HG02678 (cell line): ENCODE measurements at regions not wholly inside any gene's neighbourhood (a gene's known extent, or its start where the extent isn't known, plus 50 kb on each side); places are given as distances from the start of the nearest gene placed in this dataset.

Experiments used
- ATAC-seq: cut with Tn5 transposase; IDR thresholded peaks from one replicate; pipeline ENCODE4 v1.9.1; 2021; ENCODE audit warnings: mild to moderate bottlenecking, moderate library complexity; ENCODE audit not compliant: unreplicated experiment

DNA sequence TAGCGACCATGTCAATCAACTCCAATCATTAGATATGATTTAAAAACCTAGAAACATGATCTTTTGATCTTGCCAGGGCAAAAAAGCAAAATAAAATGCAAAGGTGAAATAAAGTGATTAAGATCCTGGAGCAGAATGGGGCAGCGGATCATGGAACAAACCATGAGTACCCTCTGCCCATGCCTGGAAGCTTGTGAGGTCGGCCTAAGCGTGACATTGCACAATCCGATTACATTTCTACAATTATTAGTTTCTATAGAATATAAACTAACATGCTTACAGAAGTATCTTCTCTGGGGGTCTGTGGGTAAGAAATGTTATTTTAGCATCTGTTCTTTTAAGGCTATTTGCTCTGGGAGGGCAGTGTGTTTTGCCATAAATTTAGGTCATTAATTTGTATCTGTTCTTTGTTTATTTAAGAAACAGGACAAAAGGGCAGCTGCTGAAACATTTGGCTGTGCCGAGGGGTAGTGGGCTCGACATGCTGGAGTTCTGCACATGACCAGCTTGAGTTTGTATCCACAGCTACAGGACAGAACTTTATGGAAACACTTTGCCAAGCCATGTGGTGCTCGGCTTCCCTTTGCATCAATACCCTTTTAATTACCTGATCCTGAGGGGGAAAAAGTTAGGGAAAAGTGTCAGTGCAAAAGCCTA is 55.9 kb downstream of the ZBTB18 start:
- no peak for ATAC-seq

DNA sequence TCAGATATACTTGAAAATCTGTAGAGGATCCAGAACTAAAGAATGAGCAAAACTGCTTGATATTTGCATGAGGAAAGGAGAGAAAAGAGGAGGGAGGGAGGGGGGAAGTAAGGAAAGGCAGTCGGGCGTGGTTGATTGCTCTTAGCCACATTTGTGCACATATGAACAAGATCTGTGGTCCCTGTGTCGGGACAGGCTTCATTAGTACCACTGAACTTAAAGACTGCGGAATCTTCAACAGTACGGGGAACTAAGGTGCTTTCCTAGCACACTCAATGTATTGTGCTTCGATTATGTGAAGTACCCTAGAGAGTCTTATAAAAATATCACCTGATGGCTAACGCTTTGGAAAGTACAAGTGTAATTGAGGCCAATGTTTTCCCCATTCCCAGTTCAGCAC is 59.9 kb downstream of the ZBTB18 start:
- no peak for ATAC-seq

DNA sequence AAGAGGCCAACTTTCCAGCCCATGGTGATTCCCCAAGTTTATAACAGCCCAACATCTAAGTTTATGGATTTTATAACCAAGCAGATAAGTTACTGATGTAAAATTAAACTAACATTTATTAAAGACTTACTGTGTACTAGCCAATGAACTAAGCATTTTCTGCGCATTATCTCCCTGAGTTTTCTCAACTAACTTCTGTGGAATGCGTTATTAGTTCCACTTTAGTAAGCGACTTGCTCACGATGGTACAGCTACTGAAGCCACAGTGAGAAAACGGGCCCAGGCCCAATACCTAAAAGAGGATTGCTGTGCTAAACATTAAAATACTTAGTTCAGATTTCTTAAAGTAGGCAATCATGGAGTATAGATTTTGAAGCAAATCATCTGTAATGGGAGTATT is 61.0 kb downstream of the ZBTB18 start:
- ATAC-seq: no peak

DNA sequence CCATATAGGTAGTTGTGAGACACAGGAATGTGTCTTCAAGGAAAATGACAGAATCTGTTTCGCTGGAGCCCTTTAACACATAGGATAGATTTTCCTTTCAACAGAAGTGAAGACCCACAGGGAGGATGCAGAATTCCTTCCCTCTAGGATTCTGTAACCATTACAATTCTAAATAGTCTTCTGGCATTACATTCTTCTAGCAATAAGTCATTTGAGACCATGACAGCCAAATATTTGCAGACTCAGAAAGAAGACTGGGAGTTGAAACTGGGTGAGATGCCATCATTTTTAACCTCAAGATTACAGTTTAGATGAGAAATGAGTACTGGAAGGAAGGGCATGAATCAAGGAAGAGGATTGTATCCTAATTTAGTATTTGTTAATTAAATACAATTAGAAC is 61.6 kb downstream of the ZBTB18 start:
- ATAC-seq: no peak

DNA sequence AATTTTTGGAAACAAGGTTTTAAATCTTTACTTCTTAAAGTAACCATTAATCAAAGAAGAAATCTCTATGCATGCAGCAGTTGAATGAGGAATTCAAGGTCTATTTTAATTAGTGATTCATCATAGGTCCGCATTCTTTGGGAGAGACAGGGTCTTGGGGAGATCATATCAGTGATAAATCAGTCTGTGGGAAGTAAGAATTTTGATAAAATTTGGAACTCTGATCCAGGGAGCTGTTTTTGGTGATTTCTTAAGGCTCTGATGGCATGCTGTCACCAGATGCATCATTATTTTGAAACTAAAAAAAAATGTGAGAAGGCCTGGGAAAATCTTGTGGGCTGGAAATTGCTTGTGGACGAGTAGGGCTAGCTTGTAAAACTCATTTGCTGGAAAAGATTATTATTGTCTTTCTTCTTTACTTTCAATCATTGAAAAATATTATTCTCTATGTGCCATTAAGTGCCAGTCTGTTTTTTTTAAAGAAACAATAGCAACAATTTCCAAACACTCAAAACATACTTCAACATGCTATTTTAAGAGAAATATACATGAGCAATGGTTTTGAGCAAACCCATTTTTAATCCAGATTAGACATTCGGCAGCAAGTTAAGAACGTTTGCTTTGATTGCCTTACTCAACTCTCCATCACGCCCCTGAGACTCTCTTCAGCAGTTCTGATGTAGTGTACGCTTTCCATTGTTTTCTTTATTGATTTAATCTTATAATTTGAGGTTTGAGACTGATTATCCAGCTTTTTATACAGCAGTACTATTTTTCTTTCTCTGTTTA is 62.6 kb downstream of the ZBTB18 start:
- no peak for ATAC-seq

DNA sequence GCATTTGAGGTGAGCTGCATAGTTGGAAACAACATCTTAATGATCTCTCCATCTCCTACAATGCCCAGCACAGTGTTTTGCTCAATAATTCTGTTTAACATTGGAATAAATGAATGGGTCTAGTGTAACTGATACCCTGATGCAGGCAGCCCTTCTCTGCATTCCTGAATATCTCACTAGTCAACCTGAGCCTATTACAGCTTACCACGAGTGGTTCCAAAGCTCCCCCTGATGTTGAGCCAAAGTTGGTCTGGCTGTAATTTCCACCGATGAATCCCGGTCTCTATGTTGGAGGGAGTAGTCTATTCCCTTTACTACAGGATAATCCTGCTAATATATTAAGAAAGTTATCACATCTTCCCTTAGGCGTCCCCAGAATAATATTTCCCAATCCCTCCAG is 63.8 kb downstream of the ZBTB18 start:
- ATAC-seq: no peak

DNA sequence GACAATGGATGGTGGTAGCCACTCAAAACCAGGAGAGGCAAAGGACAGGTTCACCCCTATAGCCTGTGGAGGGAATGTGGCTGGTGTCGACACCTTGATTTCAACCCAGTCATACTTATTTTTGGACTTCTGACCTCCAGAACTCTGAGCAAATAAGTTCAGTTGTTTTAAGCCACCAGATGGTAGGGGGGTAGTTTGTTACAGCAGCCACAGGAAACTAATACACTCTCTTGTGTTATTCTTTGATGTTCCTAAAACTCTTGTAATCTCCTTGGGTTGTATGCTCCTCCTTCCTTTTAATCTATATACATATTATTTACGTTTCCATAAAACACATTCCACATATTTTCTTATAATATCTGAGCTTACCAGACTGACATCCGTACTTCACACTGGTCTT is 65.9 kb downstream of the ZBTB18 start:
- no peak for ATAC-seq

DNA sequence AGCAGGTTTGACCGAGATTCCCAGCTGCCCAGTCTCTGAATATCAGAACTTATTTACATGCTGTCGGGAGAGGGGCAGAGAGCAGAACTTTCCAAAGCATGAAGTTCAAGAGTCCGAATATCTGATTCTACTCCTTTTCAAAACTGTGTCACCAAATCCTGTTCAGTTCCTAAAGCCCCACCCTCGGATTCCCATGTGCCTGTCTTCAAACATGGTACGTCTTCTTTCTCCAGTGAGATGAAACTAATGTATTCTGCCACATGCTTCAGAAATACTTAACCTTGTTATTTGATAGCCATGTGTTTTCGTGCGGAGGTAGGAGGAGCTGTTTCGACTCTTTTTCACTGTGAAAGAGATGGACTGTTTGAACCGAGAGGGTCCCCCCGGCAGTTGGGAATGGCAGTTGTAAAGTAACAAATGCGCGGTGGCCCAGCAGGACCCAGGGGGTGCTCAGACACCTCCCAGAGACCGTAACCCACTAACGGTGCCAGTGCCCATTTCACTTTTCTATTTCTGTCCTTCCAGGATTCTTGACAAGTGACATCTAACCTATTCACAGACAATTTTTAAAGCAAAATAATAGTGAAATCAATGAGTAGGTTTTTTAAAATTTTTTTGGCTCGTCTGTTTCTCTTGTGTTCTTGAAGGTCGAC is 67.2 kb downstream of the ZBTB18 start:
- no peak for ATAC-seq

DNA sequence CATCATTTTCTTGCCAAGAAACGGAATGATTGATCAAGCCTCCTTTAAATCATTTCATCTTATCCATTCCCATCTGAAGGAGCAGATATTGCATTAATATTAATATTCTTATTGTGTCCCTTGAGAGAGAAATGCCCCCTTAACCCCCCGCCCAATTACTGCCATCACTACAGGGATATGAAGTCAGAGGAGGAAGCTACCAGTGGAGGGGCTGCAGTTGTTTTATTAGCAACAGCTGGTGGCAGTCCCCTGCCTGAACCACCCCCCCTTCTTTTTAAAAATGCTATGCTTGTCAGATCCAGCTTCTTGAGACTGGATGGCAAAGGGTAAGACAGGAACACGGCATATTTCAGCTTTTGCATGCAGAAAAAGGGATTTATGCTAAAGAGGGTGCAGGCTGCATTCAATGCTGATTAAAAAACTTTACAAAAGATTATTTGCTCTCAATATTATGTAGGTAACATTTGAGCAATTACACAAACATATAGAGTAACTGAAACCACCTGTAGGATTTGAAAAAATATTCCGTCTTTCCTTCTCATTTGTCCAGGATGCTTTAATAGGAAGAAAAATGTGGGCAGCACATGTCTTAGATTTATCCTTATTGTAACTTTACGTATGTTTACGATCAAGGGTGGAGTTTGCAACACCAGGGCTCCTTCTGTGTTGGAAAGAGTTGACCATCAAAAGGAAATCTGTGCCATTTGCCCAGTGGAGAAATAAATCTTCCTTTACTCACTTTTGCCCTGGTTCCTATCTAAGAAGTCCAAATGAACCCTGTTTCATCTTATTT is 77.7 kb downstream of the ZBTB18 start:
- no peak for ATAC-seq

DNA sequence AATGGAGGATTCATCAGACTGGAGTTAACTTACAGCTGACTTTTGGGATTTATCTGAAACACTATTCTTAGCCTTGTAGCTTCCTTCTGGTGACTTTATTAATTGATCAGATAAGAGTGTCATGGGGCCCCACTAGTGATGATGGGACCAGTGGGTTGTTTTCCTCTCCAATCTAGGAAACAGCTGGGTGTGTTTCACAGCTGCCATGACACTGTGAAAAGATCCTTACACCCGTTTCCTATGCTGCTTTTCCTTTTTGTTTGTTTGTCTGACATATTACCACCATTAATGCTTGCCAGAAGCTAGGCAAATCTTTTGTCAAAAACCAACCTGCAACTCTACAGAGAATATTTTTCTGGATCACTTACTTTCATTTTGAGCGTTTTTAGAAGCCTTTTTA is 86.2 kb downstream of the ZBTB18 start:
- no peak for ATAC-seq

DNA sequence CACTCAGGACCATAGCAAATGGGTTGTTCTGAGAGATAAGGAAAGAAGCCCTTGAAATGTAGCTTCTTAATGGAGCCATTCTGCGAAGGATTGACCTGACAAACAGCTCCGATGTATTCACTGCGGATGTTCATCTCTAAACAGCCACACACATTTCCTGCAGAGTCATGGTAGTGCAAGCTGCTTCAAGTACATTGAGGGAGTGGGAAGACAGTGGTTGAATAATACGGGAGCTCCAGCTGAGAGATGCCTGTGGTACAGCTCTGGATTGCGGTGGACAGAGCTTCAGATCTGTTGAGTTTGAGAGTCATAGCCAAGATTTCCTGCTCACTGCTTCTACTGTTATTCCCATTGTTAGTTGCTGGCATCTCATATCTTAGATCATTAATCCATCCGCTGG is 86.6 kb downstream of the ZBTB18 start:
- ATAC-seq: no peak

DNA sequence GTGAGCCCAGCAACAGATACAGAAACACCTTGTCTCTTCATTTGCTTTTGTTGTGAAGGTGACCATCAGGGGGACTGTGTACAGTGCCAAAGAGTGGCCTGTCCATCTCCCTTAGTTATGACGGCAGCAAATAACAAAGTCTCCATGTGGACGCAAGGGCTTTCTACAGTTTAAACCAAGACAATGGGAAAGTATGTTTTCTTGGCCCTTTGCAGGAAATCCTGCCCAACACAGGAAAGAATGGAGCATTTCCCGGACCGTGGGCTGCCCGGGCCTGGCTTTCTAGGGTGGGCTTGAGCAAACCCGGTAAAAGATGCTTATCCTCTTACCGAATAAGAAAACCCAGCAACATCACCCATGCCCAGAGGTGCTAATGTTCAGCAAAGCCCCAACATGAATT is 87.3 kb downstream of the ZBTB18 start:
- ATAC-seq: no peak

DNA sequence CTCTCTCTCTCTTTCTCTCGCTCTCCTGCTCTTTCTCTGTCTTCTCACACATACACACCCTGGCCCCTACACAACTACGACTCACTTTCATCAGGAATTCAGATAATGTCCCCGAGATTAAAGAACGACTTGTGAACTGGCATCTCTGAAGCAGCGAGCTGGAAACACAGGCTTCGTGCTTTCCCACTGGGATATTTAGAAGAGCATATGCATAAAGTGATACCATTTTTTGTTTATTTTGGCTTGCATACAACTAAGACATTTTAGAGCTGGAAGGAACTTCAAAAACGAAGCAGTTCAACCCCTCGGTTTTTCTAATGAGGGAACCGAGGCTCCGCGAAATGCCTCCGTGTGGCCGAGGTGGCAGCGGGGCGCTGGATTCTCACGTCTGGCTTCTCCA is 88.6 kb downstream of the ZBTB18 start:
- ATAC-seq: no peak

DNA sequence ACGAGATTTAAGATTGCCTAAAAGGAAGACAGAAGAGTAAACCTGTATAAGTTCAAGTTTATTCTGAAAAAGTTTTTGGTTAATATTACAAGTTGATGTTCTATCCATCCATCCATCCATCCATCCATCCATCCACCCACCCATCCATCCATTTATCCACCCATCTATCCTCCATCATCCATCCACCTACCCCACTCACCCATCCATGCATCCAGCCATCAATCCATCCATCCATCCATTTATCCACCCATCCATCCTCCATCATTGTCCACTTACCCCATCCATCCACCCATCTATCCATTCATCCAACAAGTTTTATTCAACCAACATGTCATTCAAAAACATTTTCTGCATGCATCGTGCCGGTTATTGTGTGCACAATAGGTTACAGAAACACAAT is 89.3 kb downstream of the ZBTB18 start:
- no peak for ATAC-seq

DNA sequence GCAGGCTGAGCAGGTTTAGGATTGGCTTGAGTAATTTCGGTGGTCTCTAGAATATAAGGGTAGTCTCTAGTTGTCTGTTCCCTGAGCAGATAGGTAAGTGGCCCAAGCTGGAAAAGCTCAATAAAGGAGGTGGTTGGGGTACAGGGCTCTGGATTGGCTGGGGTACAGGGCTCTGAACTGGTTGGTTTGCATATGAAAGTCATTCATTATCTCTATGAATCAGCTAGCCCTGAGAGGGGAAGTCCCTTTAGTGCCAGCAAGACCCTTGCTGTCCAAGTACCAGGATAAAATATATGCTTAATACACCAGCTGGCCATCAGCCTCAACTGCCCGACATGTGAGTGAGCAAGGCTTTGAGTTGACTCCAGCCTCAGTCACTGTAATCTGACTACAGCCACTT is 93.0 kb downstream of the ZBTB18 start:
- no peak for ATAC-seq

DNA sequence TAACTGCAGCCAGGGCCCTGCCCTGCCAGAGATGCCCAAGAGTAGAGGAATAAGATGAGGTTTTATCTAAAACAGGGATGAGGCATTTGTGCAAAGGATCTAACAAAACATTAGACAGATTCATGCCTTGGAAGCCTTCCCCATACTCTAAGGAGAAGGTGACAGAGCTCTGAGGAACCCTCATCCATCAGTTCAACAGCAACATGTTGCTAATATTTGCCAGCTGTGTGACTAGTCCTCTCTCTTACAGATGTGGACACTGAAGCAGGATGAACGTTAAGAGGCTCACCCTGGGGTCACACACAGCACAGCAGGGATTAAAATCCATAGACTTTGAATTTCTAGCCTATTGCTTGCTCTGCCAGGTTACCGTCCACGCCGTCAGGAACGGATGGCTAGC is 99.0 kb downstream of the ZBTB18 start:
- ATAC-seq: no peak

DNA sequence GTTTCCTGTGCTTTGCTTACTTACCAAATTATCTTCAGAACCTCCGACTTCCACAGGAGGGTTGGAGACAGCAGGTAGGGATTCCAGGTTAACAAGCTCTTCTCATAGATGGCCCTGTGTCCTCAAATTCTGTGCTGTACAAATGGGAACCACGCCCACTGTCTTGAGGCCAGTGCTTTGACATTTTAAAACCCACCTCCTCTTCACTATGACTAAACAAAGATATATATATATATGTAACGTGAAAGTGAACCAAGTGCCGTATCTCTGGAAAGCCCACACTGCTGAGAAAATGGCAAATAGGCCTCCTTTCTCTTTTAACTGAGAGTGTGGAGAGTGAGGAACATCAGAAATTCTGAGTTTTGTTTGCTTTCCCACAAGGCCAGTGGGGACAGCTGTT is 99.6 kb downstream of the ZBTB18 start:
- no peak for ATAC-seq

DNA sequence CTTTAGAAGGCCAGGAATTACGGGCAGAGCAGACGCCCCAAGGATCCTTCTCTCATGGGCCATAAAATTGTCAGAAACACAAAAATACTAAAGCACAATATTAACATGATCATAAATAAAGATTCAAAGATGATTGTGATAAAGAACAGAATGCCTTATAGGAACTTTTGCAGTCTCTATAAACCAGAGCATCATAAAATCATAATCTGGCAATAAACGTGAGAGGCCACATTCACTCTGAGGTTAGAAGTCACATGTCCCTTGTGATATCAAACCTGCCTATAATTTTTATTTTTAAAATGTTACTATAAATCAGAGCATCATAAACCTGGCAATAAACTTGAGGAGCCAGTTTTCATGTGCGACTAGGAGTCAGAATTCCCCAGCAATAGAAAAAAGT is 100.5 kb downstream of the ZBTB18 start:
- no peak for ATAC-seq

DNA sequence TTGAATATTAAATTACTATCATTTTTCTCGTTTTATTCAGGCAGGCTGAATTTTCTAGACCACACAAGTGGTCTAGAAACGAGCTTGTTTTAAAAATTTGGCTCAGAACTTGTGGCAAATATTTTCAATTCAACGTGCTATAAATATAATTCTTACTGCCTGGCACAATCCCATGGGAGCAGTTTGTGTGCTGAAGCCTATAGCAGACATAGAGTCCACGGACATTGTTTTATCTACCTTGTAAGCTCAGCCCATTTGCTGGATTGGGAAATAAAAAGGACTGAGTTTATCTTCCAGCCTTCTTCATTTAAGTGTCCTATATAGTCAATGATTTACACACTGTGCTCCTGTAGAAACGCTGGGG is 103.4 kb downstream of the ZBTB18 start:
- no peak for ATAC-seq

DNA sequence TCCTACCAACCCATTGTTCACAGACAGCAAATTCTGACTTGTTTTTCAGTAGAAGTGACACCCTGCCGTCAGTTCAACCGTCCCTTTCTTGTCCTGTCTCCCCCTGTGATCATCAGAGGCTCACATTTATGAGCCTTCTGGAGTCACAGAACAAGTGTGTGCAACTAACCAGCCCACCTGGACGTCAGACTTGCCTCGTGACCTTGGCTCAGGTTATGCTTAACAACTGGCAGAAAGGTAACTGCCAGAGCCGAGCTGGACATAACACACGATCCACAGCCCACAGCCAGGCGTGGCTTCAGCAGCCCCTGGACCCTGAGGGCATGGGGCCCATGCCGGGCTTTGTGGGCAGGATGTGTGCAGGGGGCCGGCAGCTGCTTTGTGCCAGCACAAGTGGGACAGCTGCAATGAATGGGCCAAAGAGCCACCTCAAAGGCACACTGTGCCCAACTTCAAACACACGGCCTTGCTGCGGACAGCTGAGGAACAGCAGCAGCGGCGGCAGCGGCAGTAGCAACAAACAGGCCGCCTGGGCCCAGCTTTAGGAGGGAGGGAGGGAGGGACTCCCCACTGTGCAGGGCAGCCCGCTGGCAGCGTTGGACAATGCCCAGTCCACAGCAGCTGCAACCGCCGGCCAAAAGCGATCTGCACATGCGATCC is 103.9 kb downstream of the ZBTB18 start:
- no peak for ATAC-seq

DNA sequence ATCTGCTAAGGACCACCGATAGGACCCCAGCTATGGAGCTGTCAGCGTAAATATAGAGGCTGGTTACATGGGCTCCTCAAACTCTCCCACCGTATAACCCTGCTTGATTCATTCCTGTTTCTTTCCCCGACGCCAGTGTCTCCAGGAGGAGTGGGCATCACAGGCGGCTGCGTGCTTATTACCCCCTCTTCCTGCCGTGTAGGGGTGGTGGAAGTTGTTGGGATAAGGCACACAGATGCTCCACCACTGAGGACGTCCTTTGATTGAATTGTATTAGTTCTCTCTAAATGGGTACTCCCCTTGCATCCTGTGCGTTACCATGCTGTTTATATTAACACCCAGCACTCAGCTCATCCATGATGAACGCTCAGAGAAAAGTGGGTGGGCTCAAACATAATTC is 104.6 kb downstream of the ZBTB18 start:
- ATAC-seq: no peak
